ENCODE measurements at regions not wholly inside any gene's neighbourhood (a gene's known extent, or its start where the extent isn't known, plus 50 kb on each side); places are given as distances from the start of the nearest gene placed in this dataset.

- no peak overlapping the region for H2BK15ac ChIP-seq (ENCODE audit: low read depth, low read length)
- no peak overlapping the region for H3K56ac ChIP-seq (ENCODE audit: extremely low read depth, insufficient read depth, low read length)
- no peak overlapping the region for H3K27ac ChIP-seq (ENCODE audit: insufficient read depth, low read length)
- H4K5ac ChIP-seq (ENCODE audit: low read depth, low read length) = no peak overlapping the region
- no peak overlapping the region for H2AK9ac ChIP-seq (replicated peaks; ENCODE audit: low read depth, low read length, poor library complexity)
- in situ Hi-C loops (cut with MboI; ENCODE audit: low sequenced_read_pairs) = no loop called here
- no peak overlapping the region for H4K8ac ChIP-seq (ENCODE audit: low read depth in 2 of 2, low read length in 2 of 2)
- no peaks in the 10 kb centered on the region for H3K27me3 ChIP-seq (ENCODE audit: control insufficient read depth, insufficient read depth, low read length)
- H3K4ac ChIP-seq (ENCODE audit: low read depth, low read length) = no peak overlapping the region
- no TSS peak for BruUV-seq (replicated peaks)
- H3K23ac ChIP-seq (ENCODE audit: low read depth, low read length) = no peak overlapping the region
- H2AK5ac ChIP-seq (ENCODE audit: low read depth, low read length) = no peak overlapping the region
- no peaks in the 10 kb centered on the region for H3K4me1 ChIP-seq (ENCODE audit: control insufficient read depth, insufficient read depth, low read length)
- no peak overlapping the region for H2BK5ac ChIP-seq (ENCODE audit: low read depth, low read length, poor library complexity, severe bottlenecking)
- TF ChIP-seq RFX5 (IDR thresholded peaks at IDR 0.05; ENCODE audit: low read depth, low read length) = peak; percentile 86
- no peak for TF ChIP-seq NFE2L2 (IDR thresholded peaks at IDR 0.05; ENCODE audit: low read depth, low read length)
- no peak for TF ChIP-seq MXI1 (IDR thresholded peaks at IDR 0.05; ENCODE audit: borderline replicate concordance, low read depth, low read length)
- no peak for TF ChIP-seq RCOR1 (IDR thresholded peaks at IDR 0.05; ENCODE audit: insufficient replicate concordance, low read length)
- TF ChIP-seq FOS (IDR thresholded peaks at IDR 0.05; ENCODE audit: low read depth, low read length) = no peak
- 0 out of 2 replicates have a peak, but pooled peaks have one; percentile 11 for TF ChIP-seq BHLHE40 (IDR thresholded peaks at IDR 0.05; ENCODE audit: low read depth, low read length)
- no peak for TF ChIP-seq POLR2A (IDR thresholded peaks at IDR 0.05; ENCODE audit: low read depth, low read length)
- no peak for TF ChIP-seq SMC3 (IDR thresholded peaks at IDR 0.05; ENCODE audit: low read depth, low read length)
- DNase-seq (peak; percentile 86), ATAC-seq (ENCODE audit: low read depth) (peak; percentile 88)
- H3K9ac ChIP-seq (ENCODE audit: low read depth, low read length) = no peak overlapping the region
- CTCF ChIA-PET = interaction anchor here (0.7 kb wide), 1 partner anchor 632 kb away, joined by 5 read pairs; no protein-coding TSS in a partner anchor
- no peaks in the 10 kb centered on the region for H3K79me1 ChIP-seq (ENCODE audit: low read depth in 1 of 2, low read length in 2 of 2)
- H2BK120ac ChIP-seq (ENCODE audit: low read depth, low read length) = no peak overlapping the region; the same call in 1 of the 2 replicates
- H3K14ac ChIP-seq (replicated peaks; ENCODE audit: low read depth, low read length) = no peak overlapping the region
- H3K36me3 ChIP-seq (ENCODE audit: control insufficient read depth, insufficient read depth, low read length) = no peaks in the 10 kb centered on the region
- no peak overlapping the region for H3K4me2 ChIP-seq (ENCODE audit: low read depth, low read length)
- H3K9me1 ChIP-seq (ENCODE audit: insufficient read depth, low read length) = no peaks in the 10 kb centered on the region
- intact Hi-C loops (cut with micrococcal nuclease) = no loop called here
- no peak overlapping the region for H2AFZ ChIP-seq (replicated peaks; ENCODE audit: low read length, poor library complexity)
- no CpG with 5 or more reads among the region's 1 CpG for whole genome bisulfite sequencing, 2 experiments (ENCODE audit: extremely low coverage in 2 of 2, insufficient read length in 1 of 2)
- no peaks in the 10 kb centered on the region for H3K9me3 ChIP-seq (ENCODE audit: control insufficient read depth, insufficient read depth, low read length)
- H3K4me3 ChIP-seq (ENCODE audit: insufficient read depth, low read depth, low read length) = no peak overlapping the region
- dilution Hi-C loops (cut with HindIII; ENCODE audit: low sequenced_read_pairs, unreplicated experiment) = no loop called here
- H4K91ac ChIP-seq (ENCODE audit: insufficient read depth, low read depth, low read length) = no peak overlapping the region
- no peaks in the 10 kb centered on the region for H4K20me1 ChIP-seq (ENCODE audit: insufficient read depth, low read length)
- H2BK20ac ChIP-seq (ENCODE audit: low read depth, low read length) = no peak overlapping the region
- POLR2A ChIA-PET (ENCODE audit: unreplicated experiment) = no interaction called here
- H3K18ac ChIP-seq (ENCODE audit: low read depth, low read length) = no peak overlapping the region
These were observed 353.1 kb upstream of the BCHE start for GRCh38 chr3:166190360-166190759.

Data from IMR-90 (cell line).